GM13976 (cell line): ENCODE measurements at regions not wholly inside any gene's neighbourhood (a gene's known extent, or its start where the extent isn't known, plus 50 kb on each side); places are given as distances from the start of the nearest gene placed in this dataset.

Experiments
- DNase-seq: peaks from one replicate; pipeline ENCODE4 v3.0.0; 2012; ENCODE audit warnings: low spot score
- in situ Hi-C: fragments of 300-500 bp; cut with MboI; formaldehyde crosslinking; loops from one replicate; pipeline ENCODE4 v1.12.0; 2022; ENCODE audit warnings: low sequenced_read_pairs, mixed read lengths, inconsistent platforms; ENCODE audit not compliant: unreplicated experiment
- TF ChIP-seq, protein P1 (sequence below): IDR thresholded peaks from 2 replicates; pipeline ENCODE4 v1.5.1; 2012; ENCODE audit warnings: borderline replicate concordance, mild to moderate bottlenecking; ENCODE audit not compliant: insufficient read depth; ENCODE audit errors: extremely low read depth, missing control alignments, control extremely low read depth

DNA sequence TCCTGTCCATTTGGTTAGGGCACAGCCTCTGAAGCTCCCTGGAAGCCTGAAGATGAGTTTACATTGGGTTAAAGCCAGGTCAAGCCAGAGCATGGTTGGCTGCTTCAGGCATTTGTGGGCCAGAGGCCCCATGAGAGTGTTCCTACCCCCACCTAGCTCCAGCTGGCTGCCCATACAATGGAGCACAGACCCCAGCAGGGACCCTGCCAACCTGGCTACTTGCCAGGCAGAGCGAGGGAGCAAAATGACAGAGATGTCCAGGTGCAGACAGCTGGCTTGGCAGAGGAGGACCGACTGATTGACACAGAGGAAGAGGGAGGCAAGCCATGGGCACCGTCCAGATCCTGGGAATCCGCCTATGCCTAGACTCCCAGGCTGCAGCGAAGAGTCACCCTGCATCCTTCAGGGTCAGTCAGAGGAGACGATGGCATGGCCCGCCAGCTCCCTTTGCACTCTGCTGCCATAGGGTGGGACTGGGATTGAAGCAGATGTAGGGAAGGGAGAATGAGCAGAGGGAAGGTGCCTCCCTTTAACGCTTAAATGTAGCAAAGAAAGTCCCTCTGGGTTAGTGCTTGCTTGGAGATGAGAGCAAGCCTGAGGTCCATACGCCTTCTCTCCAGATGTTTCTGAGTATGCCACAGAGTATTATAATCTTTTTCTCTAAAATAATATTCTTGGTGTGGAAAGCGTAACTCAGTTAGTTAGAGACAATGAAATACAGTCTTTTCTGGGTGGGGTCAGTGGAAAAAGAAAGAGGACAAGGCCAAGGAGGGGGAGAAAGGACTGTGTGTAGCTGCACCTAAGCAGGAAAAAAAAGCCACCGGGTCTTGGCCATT is 77.6 kb upstream of the FYN start:
- in situ Hi-C loops: no loop called here
- TF ChIP-seq, protein P1, sequence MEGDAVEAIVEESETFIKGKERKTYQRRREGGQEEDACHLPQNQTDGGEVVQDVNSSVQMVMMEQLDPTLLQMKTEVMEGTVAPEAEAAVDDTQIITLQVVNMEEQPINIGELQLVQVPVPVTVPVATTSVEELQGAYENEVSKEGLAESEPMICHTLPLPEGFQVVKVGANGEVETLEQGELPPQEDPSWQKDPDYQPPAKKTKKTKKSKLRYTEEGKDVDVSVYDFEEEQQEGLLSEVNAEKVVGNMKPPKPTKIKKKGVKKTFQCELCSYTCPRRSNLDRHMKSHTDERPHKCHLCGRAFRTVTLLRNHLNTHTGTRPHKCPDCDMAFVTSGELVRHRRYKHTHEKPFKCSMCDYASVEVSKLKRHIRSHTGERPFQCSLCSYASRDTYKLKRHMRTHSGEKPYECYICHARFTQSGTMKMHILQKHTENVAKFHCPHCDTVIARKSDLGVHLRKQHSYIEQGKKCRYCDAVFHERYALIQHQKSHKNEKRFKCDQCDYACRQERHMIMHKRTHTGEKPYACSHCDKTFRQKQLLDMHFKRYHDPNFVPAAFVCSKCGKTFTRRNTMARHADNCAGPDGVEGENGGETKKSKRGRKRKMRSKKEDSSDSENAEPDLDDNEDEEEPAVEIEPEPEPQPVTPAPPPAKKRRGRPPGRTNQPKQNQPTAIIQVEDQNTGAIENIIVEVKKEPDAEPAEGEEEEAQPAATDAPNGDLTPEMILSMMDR: no peak
- no peak for DNase-seq

DNA sequence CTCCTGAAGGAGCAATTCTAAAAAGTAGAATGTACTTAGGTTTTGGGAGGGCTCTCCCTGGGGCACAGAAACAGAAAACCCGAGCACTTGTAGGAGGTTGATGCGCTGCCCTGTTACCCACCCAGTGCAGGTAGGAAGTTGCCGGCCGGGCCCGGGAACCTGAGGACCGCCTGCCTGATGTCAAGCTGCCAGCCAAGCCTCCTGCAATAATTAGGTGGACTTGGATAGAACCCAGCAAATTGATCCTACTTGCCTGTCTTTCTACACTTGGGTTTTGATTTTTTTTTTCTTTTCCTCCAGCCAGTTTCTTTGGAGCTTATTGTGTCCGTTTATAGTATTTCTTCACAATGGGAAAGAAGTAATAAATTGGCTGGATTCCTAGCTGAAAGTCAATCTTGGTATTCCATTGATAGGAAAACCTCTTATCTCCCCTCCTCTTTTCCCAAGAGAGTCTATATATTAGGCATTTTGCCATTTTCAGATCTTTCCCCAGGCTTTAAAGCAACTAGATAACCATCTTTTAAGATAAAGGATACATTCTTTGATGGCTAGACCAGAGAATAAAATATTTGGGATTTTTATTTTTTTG is 78.3 kb upstream of the FYN start:
- no peak for DNase-seq
- in situ Hi-C loops: no loop called here
- TF ChIP-seq, protein P1: no peak

DNA sequence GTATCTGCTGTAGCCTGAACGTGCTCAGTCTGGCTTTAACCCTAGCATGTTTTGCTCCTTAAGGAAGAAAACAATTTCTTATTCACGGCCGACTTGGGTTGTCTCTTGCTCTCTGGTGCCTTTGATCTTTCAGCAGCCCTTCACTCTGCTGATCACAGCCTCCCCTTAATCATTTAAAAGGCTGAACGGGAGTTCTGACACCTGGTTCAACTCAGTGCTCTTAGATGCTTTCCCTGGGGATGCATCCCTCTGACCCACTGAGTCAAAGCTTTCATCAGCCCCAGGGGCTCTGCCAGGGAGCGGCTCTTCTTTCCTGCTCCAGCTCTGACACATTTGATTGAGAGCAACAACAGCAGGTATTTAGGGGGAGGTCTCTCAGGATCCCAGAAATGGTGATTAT is 79.0 kb upstream of the FYN start:
- no peak for DNase-seq

DNA sequence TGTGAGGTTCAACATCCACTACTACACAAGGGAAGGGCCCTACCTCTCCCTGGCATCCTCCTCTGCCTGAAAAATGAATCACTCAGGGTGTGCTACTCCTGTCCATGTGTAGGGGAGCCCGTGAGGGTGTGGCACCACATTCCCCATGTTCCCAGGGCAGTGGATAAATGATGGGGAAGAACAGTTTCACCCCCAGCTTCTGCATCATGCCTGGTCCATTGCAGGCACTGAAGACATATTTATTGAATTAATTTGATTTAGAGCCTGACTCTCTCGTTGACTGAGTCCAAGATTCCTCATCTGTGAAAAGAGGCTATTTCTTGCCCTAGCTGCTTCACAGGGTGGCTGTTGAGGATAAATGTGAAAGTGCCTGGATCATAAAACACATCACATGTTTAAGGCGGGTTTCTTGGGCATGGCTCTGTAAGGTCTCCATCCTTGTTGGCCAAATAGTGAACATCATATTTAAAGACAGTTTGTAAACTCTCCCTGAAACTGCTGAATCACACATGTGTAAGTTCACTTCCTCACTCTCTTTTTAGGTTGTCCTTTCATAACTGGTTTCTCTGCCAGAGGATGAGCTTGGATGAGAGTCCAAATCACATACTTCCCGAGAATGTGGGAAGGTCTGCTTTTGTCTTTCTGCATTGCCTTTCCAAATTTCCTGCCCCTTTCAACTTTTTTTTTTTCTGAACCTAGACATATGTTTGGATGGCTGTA is 79.7 kb upstream of the FYN start:
- no peak for DNase-seq
- in situ Hi-C loops: no loop called here
- TF ChIP-seq, protein P1: no peak

More for the DNA sequence above, 79.0 kb upstream of the FYN start:
- TF ChIP-seq, protein P1: no peak
- in situ Hi-C loops: no loop called here

DNA sequence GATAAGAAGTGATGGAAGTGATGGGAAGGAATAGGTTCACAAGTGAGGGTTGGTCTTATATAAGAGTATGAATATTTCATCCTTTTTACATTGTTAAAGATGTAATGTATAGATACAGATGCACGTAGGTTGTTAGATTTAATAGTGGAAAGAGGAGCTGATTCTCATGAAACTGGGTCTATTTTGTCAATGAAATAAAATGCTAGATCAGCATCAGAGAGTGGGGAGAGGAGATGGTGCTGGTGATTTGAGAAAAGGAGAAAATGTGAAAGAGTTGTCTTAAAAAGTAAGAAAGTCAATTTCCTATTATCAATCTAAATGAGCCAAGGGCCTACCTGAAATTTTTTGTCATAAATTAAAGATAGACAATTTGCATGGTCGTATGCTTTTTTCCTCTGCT is 82.8 kb upstream of the FYN start:
- DNase-seq: no peak
- TF ChIP-seq, protein P1: no peak
- in situ Hi-C loops: no loop called here

DNA sequence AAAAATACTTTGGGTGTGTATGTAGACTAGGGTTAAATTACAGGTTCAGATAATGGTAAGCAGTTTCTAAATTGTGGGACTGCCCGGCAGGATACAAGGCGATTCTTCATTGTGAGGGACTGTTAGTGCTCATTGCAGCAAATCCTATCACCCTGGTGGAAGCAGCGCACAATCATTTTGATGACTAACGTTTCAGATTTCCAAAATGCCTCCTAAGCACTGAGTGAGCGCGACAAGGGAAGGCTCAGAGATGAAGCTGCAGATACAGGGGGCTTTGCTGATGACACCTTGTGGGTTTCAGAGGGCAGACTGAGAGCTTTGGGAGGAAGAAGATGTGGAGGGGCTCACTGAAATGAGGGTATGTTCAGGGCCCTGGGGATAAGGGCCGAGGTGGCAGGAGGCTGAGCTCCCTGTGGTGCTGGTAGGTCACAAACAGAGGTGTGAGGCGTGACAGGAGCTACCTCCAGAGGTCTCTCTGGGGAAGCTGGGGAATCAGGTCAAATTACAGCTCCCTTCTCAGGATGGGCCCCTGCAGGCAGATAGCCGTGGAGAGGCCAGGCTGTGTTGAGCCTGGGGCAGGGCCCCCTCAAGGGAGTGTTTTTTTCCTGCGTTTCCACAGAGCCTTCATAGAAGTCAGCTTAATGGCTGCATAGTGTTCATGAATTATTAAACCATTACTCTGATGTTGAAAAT is 84.5 kb upstream of the FYN start:
- TF ChIP-seq, protein P1: no peak
- in situ Hi-C loops: no loop called here
- no peak for DNase-seq
